Mesenchymal stem cell (in vitro differentiated cells and primary cell): ENCODE measurements at regions not wholly inside any gene's neighbourhood (a gene's known extent, or its start where the extent isn't known, plus 50 kb on each side); places are given as distances from the start of the nearest gene placed in this dataset.
A peak's percentile ranks its signal among the peaks of the same experiment; 100 is the strongest.

Experiments
- DNase-seq: peaks from one replicate; pipeline ENCODE4 v3.0.0-alpha.2; 2013
- H2AFZ ChIP-seq: one replicate; pipeline ENCODE4 v1.6.1; 2013; ENCODE audit warnings: low read depth, mild to moderate bottlenecking, control low read depth, inconsistent platforms, low read length, moderate library complexity
- H2AK5ac ChIP-seq: 2 replicates; pipeline ENCODE4 v1.6.1; 2013; ENCODE audit warnings: low read length, moderate library complexity, mild to moderate bottlenecking, inconsistent platforms; ENCODE audit not compliant: severe bottlenecking
- H2BK120ac ChIP-seq: one replicate; pipeline ENCODE4 v1.6.1; 2013; ENCODE audit warnings: low read depth, mild to moderate bottlenecking, inconsistent platforms, low read length, moderate library complexity
- H2BK12ac ChIP-seq, 2 experiments: one replicate each; pipeline ENCODE4 v1.6.1; 2013; ENCODE audit warnings: inconsistent platforms in 2 of 2, low read length in 2 of 2, mild to moderate bottlenecking in 2 of 2, moderate library complexity in 2 of 2, control low read depth in 1 of 2
- H2BK15ac ChIP-seq: one replicate; pipeline ENCODE4 v1.6.1; 2013; ENCODE audit warnings: mild to moderate bottlenecking, low read depth, inconsistent platforms; ENCODE audit not compliant: poor library complexity, severe bottlenecking
- H2BK5ac ChIP-seq: 2 replicates; pipeline ENCODE4 v1.6.1; 2013; ENCODE audit warnings: low read depth, mild to moderate bottlenecking, low read length, control low read depth, inconsistent platforms; ENCODE audit not compliant: poor library complexity, severe bottlenecking
- H3K14ac ChIP-seq, 2 experiments: one replicate each; pipeline ENCODE4 v1.6.1; 2013; ENCODE audit warnings: inconsistent platforms in 2 of 2, low read length in 2 of 2, control low read depth in 1 of 2, mild to moderate bottlenecking in 1 of 2, moderate library complexity in 1 of 2
- H3K18ac ChIP-seq, 2 experiments: one replicate each; pipeline ENCODE4 v1.6.1; 2013; ENCODE audit warnings: inconsistent platforms in 2 of 2, low read length in 2 of 2, control low read depth in 1 of 2, low read depth in 1 of 2, mild to moderate bottlenecking in 1 of 2
- H3K23ac ChIP-seq, 2 experiments: one replicate each; pipeline ENCODE4 v1.6.1; 2013; ENCODE audit warnings: inconsistent platforms in 2 of 2, low read length in 2 of 2, mild to moderate bottlenecking in 2 of 2, moderate library complexity in 2 of 2, control low read depth in 1 of 2
- H3K27ac ChIP-seq: 2 replicates; pipeline ENCODE4 v1.5.1; 2013; ENCODE audit warnings: mild to moderate bottlenecking, moderate library complexity, low read length, control low read depth, inconsistent platforms; ENCODE audit not compliant: poor library complexity, severe bottlenecking
- H3K27me3 ChIP-seq, 2 experiments: 2 replicates each; pipeline versions ENCODE4 v1.6.1 to v1.7.0; 2013; ENCODE audit warnings: low read length in 2 of 2, mild to moderate bottlenecking in 2 of 2, moderate library complexity in 2 of 2, control low read depth in 1 of 2, inconsistent platforms in 1 of 2; ENCODE audit not compliant: control insufficient read depth in 1 of 2, insufficient read depth in 1 of 2
- H3K36me3 ChIP-seq, 2 experiments: 2 replicates each; pipeline versions ENCODE4 v1.6.1 to v1.7.0; 2013; ENCODE audit warnings: low read length in 2 of 2, control low read depth in 1 of 2, inconsistent platforms in 1 of 2, low read depth in 1 of 2, mild to moderate bottlenecking in 1 of 2; ENCODE audit not compliant: insufficient read depth in 2 of 2, control insufficient read depth in 1 of 2
- H3K4ac ChIP-seq, 2 experiments: one replicate each; pipeline ENCODE4 v1.6.1; 2013; ENCODE audit warnings: inconsistent platforms in 2 of 2, low read length in 2 of 2, mild to moderate bottlenecking in 2 of 2, moderate library complexity in 2 of 2, control low read depth in 1 of 2, low read depth in 1 of 2
- H3K4me1 ChIP-seq: 2 replicates; pipeline ENCODE4 v1.6.1; 2013; ENCODE audit warnings: low read depth, low read length, control low read depth; ENCODE audit not compliant: control insufficient read depth, insufficient read depth
- H3K4me2 ChIP-seq: 2 replicates; pipeline ENCODE4 v1.6.1; 2013; ENCODE audit warnings: low read length, mild to moderate bottlenecking, inconsistent platforms; ENCODE audit not compliant: poor library complexity, severe bottlenecking
- H3K4me3 ChIP-seq, 2 experiments: 2 replicates each; pipeline versions ENCODE4 v1.5.1 to v1.7.0; 2013; ENCODE audit warnings: low read length in 2 of 2, mild to moderate bottlenecking in 2 of 2, control low read depth in 1 of 2, low read depth in 1 of 2; ENCODE audit not compliant: insufficient read depth in 1 of 2
- H3K79me1 ChIP-seq: replicated peaks from 2 replicates; pipeline ENCODE4 v1.6.1; 2013; ENCODE audit warnings: mild to moderate bottlenecking, control low read depth, low read length, inconsistent platforms; ENCODE audit not compliant: poor library complexity, severe bottlenecking
- H3K9ac ChIP-seq: 2 replicates; pipeline ENCODE4 v1.7.0; 2013; ENCODE audit warnings: mild to moderate bottlenecking, low read length, moderate library complexity
- H3K9me3 ChIP-seq: 2 replicates; pipeline ENCODE4 v1.7.0; 2013; ENCODE audit warnings: mild to moderate bottlenecking, low read length; ENCODE audit not compliant: control insufficient read depth
- H4K8ac ChIP-seq: one replicate; pipeline ENCODE4 v1.6.1; 2013; ENCODE audit warnings: inconsistent platforms, mild to moderate bottlenecking, low read length, moderate library complexity
- H4K91ac ChIP-seq: one replicate; pipeline ENCODE4 v1.6.1; 2013; ENCODE audit warnings: mild to moderate bottlenecking, low read length, inconsistent platforms
- WGBS: methylation state at CpG from one replicate; pipeline ENCODE4 v1.1.7; 2013; ENCODE audit warnings: mixed read lengths; 5-methylcytosine and 5-hydroxymethylcytosine counted together

DNA sequence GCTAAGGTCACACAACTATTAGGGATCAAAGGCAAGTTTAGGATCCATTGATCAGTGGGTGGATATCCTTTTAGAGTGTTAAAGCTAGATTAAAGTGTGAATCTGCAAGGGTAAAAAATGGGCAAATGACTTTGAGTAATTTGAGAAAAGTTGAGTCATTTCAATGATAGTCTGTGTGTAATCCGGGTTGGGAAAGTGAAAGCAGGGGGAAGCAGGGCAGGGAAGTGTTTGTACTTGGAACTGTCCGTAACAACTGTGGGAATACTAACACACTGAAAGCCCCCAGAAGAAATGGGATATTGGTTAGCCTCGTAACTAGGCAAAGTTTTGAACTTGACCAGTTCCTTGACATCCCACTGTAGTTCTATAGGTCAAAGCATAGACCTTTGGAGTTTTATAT is 187.2 kb upstream of the SLITRK3 start:
- Histone ChIP-seq H2BK12ac (no peak overlapping the region), H2AK5ac (no peak overlapping the region), H4K91ac (no peak overlapping the region), H3K9ac (no peak overlapping the region), H3K4me2 (no peak overlapping the region), H2BK120ac (no peak overlapping the region), H3K27ac (no peak overlapping the region), H4K8ac (no peak overlapping the region), H3K79me1 (no peaks in the 10 kb centered on the region), H3K4me3 (no peak overlapping the region), H3K4ac (no peak overlapping the region), H3K9me3 (peaks cover 3% of the 10 kb centered on the region), H3K23ac (no peak overlapping the region), H3K36me3 (no peaks in the 10 kb centered on the region), H2BK5ac (no peak overlapping the region), H3K14ac (no peak overlapping the region), H3K18ac (no peak overlapping the region), H3K4me1 (no peaks in the 10 kb centered on the region), H2AFZ (no peak overlapping the region), H3K27me3 (no peaks in the 10 kb centered on the region), H2BK15ac (no peak overlapping the region)
- WGBS: 88% methylated on average over 3 of the region's 3 CpGs
- DNase-seq: peak; percentile 10

DNA sequence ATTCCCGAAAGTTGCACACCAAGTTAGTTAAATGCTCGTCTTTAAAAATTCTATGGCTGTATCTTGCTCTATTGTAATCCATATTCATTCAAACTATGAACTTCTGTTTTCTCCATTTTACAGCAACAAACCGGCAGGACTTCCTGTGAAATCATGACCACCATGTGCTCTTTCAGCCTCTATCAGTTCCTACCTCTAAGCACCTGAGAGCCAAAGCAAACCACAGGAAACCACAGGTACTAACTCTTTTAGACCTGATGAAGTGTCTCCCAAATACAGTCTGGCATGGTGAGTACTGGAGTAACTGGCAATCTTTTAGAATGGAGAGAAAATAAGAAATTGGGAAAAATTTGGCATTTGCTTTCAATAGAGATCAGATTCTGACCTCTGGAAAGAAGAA is 186.5 kb upstream of the SLITRK3 start:
- Histone ChIP-seq H2BK5ac (no peak overlapping the region), H3K27me3 (no peaks in the 10 kb centered on the region), H2BK15ac (no peak overlapping the region), H3K27ac (no peak overlapping the region), H2BK12ac (no peak overlapping the region), H2BK120ac (no peak overlapping the region), H3K4me2 (no peak overlapping the region), H3K36me3 (no peaks in the 10 kb centered on the region), H3K9me3 (peaks cover 3% of the 10 kb centered on the region), H3K79me1 (no peaks in the 10 kb centered on the region), H2AK5ac (no peak overlapping the region), H3K14ac (no peak overlapping the region), H4K91ac (no peak overlapping the region), H3K4me3 (no peak overlapping the region), H3K4me1 (no peaks in the 10 kb centered on the region), H3K9ac (no peak overlapping the region), H3K4ac (no peak overlapping the region), H4K8ac (no peak overlapping the region), H2AFZ (no peak overlapping the region), H3K18ac (no peak overlapping the region), H3K23ac (no peak overlapping the region)
- 95% methylated on average over 3 of the region's 3 CpGs for WGBS
- no peak for DNase-seq

DNA sequence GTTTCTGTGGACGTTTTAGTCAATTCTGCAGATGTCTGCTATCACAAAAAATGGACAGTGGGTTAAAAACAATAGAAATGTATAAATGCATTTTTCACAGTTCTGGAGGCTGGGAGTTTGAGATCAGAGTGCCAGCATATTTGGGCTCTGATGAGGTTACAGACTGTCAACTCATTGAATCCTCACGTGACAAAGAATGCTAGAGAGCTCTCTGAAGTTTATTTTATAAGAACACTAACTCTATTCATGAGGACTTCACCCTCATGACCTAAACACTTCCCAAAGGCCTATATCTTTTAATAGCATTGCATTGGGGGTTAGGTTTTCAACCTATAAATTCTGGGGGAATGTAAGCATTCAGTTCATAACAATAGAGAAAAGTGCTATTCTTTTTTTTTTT is 182.6 kb upstream of the SLITRK3 start:
- Histone ChIP-seq H3K9me3 (no peaks in the 10 kb centered on the region), H4K8ac (no peak overlapping the region), H2BK120ac (no peak overlapping the region), H3K14ac (no peak overlapping the region), H2BK12ac (no peak overlapping the region), H3K18ac (no peak overlapping the region), H3K4ac (no peak overlapping the region), H3K23ac (no peak overlapping the region), H3K4me2 (no peak overlapping the region), H3K9ac (no peak overlapping the region), H2BK15ac (no peak overlapping the region), H3K27ac (no peak overlapping the region), H2AFZ (no peak overlapping the region), H2AK5ac (no peak overlapping the region), H3K79me1 (no peaks in the 10 kb centered on the region), H3K27me3 (no peaks in the 10 kb centered on the region), H3K4me3 (no peak overlapping the region), H4K91ac (no peak overlapping the region), H2BK5ac (no peak overlapping the region), H3K36me3 (no peaks in the 10 kb centered on the region), H3K4me1 (no peaks in the 10 kb centered on the region)
- 100% methylated on average over 1 of the region's 2 CpGs for WGBS
- no peak for DNase-seq

DNA sequence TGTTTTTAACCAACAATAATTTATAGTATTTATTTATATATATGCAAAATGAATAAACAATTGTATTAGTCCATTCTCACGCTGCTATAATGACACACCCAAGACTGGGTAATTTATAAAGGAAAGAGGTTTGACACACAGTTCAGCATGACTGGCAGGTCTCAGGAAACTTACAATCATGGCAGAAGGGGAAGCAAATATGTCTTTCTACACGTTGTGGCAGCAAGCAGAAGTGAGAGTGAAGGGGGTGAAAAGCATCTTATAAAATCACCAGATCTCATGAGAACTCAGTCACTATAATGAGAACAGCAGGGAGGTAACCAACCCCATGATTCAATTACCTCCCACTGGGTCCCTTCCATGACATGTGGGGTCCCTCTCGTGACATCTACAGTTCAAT is 162.8 kb upstream of the SLITRK3 start:
- H2BK15ac ChIP-seq: no peak overlapping the region
- no peak overlapping the region for H4K91ac ChIP-seq
- H3K4me1 ChIP-seq: no peaks in the 10 kb centered on the region
- H3K27ac ChIP-seq: no peak overlapping the region
- H3K14ac ChIP-seq: no peak overlapping the region
- H3K4me3 ChIP-seq: no peak overlapping the region
- H3K27me3 ChIP-seq: no peaks in the 10 kb centered on the region
- no peak overlapping the region for H2BK120ac ChIP-seq
- no peak overlapping the region for H3K23ac ChIP-seq
- no peak overlapping the region for H3K18ac ChIP-seq
- H2AK5ac ChIP-seq: no peak overlapping the region
- H2AFZ ChIP-seq: no peak overlapping the region
- DNase-seq: no peak
- H2BK5ac ChIP-seq: no peak overlapping the region
- H2BK12ac ChIP-seq: no peak overlapping the region
- peaks cover 7% of the 10 kb centered on the region for H3K9me3 ChIP-seq
- no peaks in the 10 kb centered on the region for H3K79me1 ChIP-seq
- no peaks in the 10 kb centered on the region for H3K36me3 ChIP-seq
- WGBS: no CpG with 5 or more reads among the region's 3 CpGs
- no peak overlapping the region for H3K4ac ChIP-seq
- H3K4me2 ChIP-seq: no peak overlapping the region
- no peak overlapping the region for H4K8ac ChIP-seq
- no peak overlapping the region for H3K9ac ChIP-seq
